Activated effector memory CD4-positive, alpha-beta T cell treated with anti-CD3 and anti-CD28 coated beads, Interleukin-2, amount 50 U/mL, for 16 hours (primary cell): ENCODE measurements at regions not wholly inside any gene's neighbourhood (a gene's known extent, or its start where the extent isn't known, plus 50 kb on each side); places are given as distances from the start of the nearest gene placed in this dataset.
A peak's percentile ranks its signal among the peaks of the same experiment; 100 is the strongest.
"Not testable (repeated sequence)": the region's sequence is repeated elsewhere in the genome, so short reads cannot be mapped to it uniquely, and the experiment has no call there.

ENCODE experiments used
- DNase-seq: peaks from one replicate; pipeline ENCODE4 v3.0.0-alpha.2; 2020

GRCh38 chr12:83886479-83886878, 1026.1 kb downstream of the SLC6A15 start:
- DNase-seq: no peak

- DNase-seq: not testable (repeated sequence)
Observed at GRCh38 chr12:83870921-83871599, 1041.5 kb downstream of the SLC6A15 start.

- no peak for DNase-seq
Observed at GRCh38 chr12:83866477-83866876, 1046.1 kb downstream of the SLC6A15 start.

- no peak for DNase-seq
Observed at GRCh38 chr12:83865431-83865830, 1047.2 kb downstream of the SLC6A15 start.

- DNase-seq: no peak
Observed at GRCh38 chr12:83864054-83864453, 1048.5 kb downstream of the SLC6A15 start.

- DNase-seq: no peak
Observed at GRCh38 chr12:83859021-83859420, 1053.6 kb downstream of the SLC6A15 start.

- no peak for DNase-seq
Observed at GRCh38 chr12:83856803-83857202, 1055.8 kb downstream of the SLC6A15 start.

- no peak for DNase-seq
Observed at GRCh38 chr12:83850531-83850930, 1062.1 kb downstream of the SLC6A15 start.

GRCh38 chr12:83848702-83849101, 1063.9 kb downstream of the SLC6A15 start:
- DNase-seq: no peak

GRCh38 chr12:83843541-83843940, 1069.1 kb downstream of the SLC6A15 start:
- DNase-seq: no peak

GRCh38 chr12:83841620-83842019, 1071.0 kb downstream of the SLC6A15 start:
- no peak for DNase-seq

- no peak for DNase-seq
Observed at GRCh38 chr12:83827860-83828259, 1084.7 kb downstream of the SLC6A15 start.

GRCh38 chr12:83827193-83827592, 1085.4 kb downstream of the SLC6A15 start:
- no peak for DNase-seq

- peak; percentile 65 for DNase-seq
Observed at GRCh38 chr12:83826112-83826511, 1086.5 kb downstream of the SLC6A15 start.

- DNase-seq: peak; percentile 65
Observed at GRCh38 chr12:83823386-83824045, 1089.1 kb downstream of the SLC6A15 start.

- DNase-seq: no peak
Observed at GRCh38 chr12:83821967-83822366, 1090.6 kb downstream of the SLC6A15 start.

- no peak for DNase-seq
Observed at GRCh38 chr12:83818881-83819280, 1093.7 kb downstream of the SLC6A15 start.

GRCh38 chr12:83817730-83818129, 1094.9 kb downstream of the SLC6A15 start:
- DNase-seq: no peak

GRCh38 chr12:83808591-83808990, 1104.0 kb downstream of the SLC6A15 start:
- no peak for DNase-seq

GRCh38 chr12:83807871-83808270, 1104.7 kb downstream of the SLC6A15 start:
- DNase-seq: no peak

- DNase-seq: no peak
Observed at GRCh38 chr12:83805873-83806272, 1106.7 kb downstream of the SLC6A15 start.

GRCh38 chr12:83805156-83805772, 1107.3 kb downstream of the SLC6A15 start:
- no peak for DNase-seq

- DNase-seq: no peak
Observed at GRCh38 chr12:83801972-83802371, 1110.6 kb downstream of the SLC6A15 start.

- DNase-seq: no peak
Observed at GRCh38 chr12:83800022-83800421, 1112.6 kb downstream of the SLC6A15 start.
